GM19467 (cell line): ENCODE measurements at regions not wholly inside any gene's neighbourhood (a gene's known extent, or its start where the extent isn't known, plus 50 kb on each side); places are given as distances from the start of the nearest gene placed in this dataset.

Experiments
- ATAC-seq: cut with Tn5 transposase; IDR thresholded peaks from one replicate; pipeline ENCODE4 v1.9.1; 2021; ENCODE audit warnings: mild to moderate bottlenecking, moderate library complexity; ENCODE audit not compliant: unreplicated experiment

DNA sequence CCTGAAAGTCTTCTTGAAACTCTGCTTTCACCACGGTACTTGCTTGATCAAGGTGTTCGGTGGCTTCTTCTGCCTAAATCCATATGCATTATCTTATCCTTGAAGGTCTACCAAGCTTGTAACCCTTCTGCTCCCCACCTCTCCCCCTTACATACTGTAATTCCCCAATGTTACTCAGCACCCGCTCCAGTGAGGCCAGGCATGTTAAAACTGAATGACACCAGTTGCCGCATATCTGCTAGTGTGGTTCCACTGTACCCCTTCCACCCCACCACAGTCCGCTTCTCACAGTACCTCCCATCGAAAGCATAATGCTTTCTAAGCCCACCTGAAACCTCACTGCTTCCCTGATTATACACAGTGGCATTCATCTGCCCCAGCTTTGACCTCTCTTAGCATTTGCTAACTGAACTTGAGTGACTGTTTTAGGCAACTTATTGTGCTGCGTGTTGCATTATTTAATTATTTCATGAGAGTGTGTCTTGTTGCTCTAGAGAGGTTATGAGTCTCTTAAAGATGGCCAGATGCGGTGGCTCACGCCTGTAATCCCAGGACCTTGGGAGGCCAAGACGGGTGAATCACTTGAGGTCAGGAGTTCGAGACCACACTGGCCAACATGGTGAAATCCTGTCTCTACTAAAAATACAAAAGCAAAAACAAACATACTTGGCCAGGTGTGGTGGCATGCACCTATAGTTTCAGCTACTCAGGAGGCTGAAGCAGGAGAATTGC lies 87.6 kb upstream of the MBNL2 start:
- no peak for ATAC-seq

DNA sequence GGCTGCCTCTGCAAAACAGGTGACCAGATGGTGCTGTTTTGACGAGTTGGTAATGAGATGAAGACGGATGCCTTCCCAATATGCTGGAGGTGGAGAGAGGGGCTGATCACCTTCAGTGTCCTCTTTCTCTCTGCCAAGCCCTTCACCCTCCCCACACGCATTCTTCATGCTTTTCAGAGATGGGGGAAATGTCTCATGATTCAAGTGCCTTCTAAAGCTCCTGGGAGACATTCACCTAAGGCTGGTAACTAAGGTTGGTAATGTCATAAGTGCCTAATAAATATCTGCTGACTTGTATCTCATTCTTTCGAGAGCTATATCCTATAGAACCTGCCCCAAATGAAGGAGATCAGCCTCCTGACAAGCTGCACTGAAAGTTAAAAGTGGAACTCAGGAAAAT lies 86.2 kb upstream of the MBNL2 start:
- ATAC-seq = no peak

DNA sequence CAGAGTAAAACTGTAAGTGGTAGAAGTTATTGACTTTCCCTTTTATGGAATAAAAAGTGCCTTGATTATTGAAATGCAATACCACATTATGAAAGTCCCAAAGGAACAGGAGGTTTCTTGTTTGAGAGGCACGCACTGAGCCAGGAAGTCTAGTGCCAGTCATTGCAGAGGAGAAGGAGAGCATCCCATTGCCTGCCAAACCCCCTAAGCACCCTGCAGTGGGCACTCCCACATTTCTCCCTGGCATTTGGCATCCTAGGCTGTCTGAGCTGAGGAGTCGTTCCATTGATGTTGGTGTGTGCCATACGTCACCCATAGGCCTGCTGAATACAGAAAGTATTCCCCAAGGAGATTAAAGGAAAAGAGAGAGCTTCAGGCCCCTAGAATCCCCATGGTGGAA lies 85.7 kb upstream of the MBNL2 start:
- no peak for ATAC-seq

DNA sequence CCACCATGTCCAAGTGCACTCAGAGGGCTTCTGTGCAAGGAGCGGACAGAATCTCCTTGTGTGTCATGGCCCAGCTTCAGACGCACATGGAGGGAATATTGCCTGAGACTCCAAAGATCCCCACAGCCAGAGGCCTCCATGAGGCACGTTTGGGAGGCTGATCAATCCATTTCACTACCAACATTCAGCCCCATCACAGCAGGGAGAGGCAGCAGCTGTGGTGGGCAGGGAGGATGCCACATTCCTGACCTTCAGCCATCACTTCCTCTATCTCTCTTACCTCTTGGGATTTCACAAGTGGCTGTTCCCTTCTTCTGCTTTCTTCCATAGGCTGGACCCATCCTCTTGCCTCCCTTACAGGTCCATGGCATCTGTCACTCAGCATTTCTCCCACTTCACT lies 82.4 kb upstream of the MBNL2 start:
- ATAC-seq = no peak

DNA sequence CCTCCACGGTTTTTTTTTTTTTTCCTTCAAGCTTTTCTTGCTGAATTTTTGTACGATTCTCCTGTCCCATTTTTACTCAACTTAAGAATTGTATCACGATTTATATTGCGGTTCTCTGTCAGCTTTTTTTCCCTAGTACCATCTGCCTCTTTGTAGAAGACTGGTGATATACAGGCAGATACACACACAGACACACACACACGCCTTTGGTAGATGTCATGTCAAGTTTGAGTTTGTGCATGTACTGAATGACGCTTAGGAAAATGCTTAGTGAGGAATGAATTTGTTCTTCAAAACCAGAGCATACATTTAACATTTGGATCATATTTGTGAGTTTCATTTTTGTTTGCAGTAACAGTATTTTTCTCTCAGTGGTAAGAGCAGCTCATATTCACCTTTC lies 82.0 kb upstream of the MBNL2 start:
- ATAC-seq = no peak

DNA sequence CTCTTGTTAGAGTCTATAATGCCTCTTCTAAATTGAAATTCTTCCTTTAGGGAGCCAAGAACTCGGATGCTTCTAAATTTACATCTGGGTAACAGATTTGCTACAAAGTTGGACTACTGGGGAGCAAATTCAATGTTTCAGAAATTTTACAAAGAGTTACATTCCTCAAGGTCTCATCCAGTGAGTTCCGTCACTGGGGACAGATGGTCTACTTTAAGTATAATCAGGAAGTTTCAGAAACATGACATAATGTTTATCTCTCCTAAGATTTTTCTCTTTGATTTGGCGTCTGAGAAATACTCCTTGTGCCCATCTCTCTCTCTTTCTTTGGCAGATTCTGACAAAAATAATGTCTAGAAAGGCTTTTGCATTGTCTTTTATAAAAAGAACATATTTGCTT lies 81.5 kb upstream of the MBNL2 start:
- ATAC-seq = no peak

DNA sequence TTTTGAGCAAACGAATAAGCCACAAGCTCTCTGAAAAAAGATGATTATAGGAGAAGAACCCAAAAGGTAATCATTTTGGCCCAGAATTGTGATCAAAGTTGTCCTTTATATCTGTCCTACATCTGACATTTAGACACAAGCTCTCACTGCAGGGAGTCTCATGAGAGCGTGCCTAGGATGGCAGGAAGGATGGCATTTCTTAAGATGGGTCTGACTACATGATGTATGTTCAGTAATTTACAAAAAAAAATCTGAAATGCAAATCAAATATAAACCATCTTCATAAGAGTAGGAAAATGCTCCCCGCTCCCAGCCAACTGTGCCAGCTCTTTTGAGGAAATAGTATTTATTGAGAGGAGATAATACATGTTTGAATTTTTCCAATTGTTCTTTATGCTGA lies 81.0 kb upstream of the MBNL2 start:
- no peak for ATAC-seq

DNA sequence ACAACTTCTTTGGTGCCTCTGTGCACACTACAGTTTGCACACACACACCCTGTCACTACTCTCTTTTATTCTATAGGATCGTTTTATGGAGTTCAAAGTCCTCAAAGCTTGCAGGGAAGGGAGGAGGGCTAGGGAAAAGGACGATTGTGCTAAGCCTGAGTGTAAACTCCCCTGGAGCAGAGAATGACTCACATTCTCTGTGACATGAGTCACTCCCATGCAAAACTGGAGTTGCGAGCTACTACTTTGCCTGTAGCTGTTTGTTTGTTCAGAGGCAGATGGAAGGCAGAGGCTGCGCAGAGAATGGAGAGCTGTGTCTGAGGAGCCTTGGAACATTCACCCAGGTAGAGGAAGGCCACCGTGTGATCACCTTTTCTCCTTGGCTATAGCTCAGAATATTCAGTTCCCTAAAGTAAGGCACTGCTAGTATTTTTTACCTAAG lies 80.5 kb upstream of the MBNL2 start:
- peak; percentile 65 for ATAC-seq

DNA sequence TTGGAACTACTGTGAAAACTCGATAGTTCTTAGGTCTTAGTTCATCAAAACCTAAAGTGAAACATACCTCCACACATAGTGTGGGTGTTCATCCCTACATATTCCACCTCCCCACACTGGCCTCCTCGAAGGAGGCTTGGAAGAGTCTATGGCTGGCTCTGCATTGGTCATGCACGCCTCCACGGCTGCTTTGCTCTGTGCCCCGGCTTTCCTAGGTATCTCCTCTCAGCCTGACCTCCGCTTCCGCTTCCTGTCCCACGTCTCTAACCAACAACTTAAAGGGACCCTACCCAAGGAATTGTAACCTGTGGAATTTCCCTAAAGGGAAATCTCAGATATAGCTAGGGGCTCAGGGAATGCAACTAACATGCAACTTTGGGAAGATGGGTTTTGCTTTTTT lies 79.7 kb upstream of the MBNL2 start:
- no peak for ATAC-seq

DNA sequence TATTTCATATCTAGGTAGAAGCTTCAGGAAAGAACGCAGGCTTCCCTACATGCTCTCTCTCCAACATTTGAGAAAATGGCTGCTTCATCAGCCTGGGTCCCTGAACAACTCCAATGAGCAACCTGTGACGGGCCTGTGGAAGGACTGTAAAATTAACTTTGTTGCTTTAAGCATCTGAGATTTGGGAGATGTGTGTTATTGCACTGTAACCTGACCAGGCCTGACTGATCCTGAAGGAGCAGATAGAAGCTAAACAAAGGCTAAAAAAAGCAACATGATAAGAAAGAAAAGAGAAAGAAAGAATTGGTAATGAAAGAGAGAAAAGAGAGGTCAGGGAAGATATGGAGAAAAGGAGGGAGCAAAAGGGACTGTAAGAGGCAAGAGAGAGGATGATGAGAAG lies 77.1 kb upstream of the MBNL2 start:
- no peak for ATAC-seq

DNA sequence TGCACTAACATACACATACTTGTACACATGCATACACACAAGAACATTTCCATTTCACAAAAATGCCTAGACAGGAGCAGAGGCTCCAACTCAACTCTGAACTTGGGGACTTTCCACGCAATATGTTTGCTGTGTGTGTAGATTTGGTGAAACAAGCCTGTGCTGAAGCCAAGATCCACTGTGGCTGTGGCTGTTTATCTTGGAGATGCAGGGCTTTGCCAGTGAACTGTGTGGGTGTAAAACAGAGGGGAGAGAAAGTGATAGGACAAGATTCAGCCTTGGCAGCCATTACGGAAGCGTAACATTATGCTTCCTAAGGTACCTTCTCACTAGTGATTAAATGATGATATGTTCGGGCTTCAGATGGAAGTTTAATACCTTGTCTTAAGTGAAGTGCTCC lies 73.2 kb upstream of the MBNL2 start:
- ATAC-seq = no peak

DNA sequence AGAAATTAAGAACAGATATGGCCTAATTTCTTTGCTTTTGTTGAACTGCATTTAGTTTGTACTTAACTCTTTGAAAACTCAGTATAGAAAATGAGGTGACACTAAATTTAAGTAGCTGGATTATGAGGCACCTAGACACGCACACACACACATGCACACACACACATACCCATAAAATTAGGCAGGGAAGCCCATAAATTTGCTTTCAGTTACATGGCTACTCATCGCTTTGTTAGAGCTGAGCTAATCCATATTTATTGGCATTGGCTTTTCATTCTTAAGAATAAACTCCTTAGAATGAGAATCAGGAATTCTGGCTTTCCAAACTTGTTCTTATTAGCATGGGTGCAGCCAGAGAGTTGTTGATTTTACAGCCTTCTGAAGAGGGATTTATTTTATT lies 61.7 kb upstream of the MBNL2 start:
- ATAC-seq = no peak

DNA sequence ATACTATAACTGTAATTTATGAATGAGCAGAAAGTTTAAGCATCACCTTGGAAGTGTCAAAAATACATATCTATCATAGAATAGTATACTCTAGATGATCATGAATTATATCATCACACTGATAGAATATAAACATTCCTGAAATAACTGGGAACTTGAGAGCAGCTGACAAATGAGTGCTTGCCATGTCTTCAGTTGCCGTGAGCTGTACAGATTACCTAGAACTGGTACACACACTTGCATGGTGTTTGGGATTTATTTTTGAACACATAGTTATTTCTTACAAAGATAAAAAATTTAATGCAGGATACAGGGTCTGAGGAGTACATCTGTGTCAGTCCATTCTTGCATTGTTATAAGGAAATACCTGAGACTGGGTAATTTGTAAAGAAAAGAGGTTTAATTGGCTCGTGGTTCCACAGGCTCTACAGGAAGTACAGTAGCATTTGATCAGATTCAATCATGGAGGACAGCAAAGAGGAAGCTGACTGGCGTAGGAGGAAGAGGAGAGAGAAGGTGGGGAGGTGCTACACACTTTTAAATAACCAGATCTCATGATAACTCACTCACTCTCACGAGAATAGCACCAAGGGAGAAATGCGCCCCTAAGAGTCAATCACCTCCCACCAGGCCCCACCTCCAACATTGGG lies 60.4 kb upstream of the MBNL2 start:
- ATAC-seq = no peak

DNA sequence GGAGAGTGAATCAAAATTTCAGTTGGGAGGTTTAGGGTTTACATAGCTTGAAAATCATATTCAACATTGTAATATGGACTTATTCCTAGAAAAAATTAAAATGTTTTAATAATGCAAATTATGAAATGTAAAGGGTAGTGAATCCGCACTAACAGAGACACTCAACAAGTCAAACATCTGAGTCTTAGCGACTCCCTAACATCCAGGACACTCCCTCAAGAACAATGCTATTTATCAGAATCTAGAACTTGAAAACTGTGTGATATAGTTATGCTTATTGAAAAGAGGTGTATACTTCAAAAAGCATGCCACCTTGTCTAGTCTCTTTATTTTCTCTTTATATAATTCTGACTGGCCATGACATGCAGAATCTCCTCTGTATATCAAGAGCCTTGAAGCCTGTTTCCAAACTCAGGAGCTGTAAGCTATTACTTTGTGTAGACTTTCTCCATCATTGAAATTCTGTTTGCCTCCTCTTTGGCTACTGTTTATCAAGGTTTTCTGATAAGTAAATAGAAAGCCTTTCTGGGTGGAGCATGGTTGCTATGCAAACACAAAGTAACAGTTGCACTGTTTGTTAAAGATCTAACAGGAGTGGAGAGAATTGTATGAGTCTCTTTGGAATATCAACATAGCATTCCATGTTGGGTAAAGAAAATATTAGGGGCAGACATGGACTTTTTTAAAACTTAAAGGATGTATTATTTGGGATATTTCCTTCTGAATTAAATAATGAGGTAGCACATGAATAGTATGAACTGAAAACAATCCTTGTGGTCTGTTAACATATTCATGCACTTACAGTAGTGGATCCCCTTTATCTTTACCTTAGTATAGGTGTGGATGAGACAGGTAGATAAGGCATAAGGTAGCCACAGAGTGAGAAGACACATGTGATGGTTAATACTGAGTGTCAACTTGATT lies 56.4 kb upstream of the MBNL2 start:
- no peak for ATAC-seq

DNA sequence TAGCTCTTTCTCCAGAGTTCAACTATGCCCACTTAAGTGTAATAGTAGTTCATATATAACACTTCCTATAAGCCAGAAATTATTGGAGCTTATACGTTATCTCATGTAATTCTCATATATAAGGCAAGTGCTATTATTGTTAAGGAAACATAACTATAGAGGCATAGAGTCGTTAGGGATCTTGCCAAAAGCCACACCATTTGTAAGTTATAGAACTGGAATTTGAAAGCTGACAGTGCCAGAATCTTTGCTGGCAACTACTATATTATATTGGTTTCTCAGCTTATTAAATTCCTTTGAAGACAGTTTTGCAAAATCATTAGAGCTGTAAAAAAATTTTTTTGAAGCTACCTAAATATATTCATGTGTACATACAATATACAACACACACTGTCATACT lies 51.0 kb upstream of the MBNL2 start:
- no peak for ATAC-seq
